Forelimb muscle (tissue), 1 donor: ENCODE measurements at regions not wholly inside any gene's neighbourhood (a gene's known extent, or its start where the extent isn't known, plus 50 kb on each side); places are given as distances from the start of the nearest gene placed in this dataset.
"Not testable (repeated sequence)": the region's sequence is repeated elsewhere in the genome, so short reads cannot be mapped to it uniquely, and the experiment has no call there.

Source experiments
- DNase-seq: peaks from one replicate; pipeline ENCODE4 v3.0.0-alpha.2; 2013; ENCODE audit warnings: low read depth

GRCh38 chr20:40278673-40279072 is 410.4 kb downstream of the MAFB start:
- DNase-seq = no peak

GRCh38 chr20:40276301-40276700 is 412.7 kb downstream of the MAFB start:
- no peak for DNase-seq

GRCh38 chr20:40275738-40276137 is 413.3 kb downstream of the MAFB start:
- DNase-seq = no peak

GRCh38 chr20:40274912-40275533 is 414.0 kb downstream of the MAFB start:
- no peak for DNase-seq

- DNase-seq = not testable (repeated sequence)
Measured at GRCh38 chr20:40269274-40269673, 419.8 kb downstream of the MAFB start.

GRCh38 chr20:40268321-40269075 is 420.5 kb downstream of the MAFB start:
- DNase-seq = no peak

- DNase-seq = no peak
Measured at GRCh38 chr20:40265825-40266533, 423.1 kb downstream of the MAFB start.

- DNase-seq = no peak
Measured at GRCh38 chr20:40262219-40262618, 426.8 kb downstream of the MAFB start.

- no peak for DNase-seq
Measured at GRCh38 chr20:40258931-40259330, 430.1 kb downstream of the MAFB start.

- DNase-seq = no peak
Measured at GRCh38 chr20:40257763-40258162, 431.3 kb downstream of the MAFB start.

- no peak for DNase-seq
Measured at GRCh38 chr20:40255365-40255764, 433.7 kb downstream of the MAFB start.

- DNase-seq = no peak
Measured at GRCh38 chr20:40254023-40254772, 434.8 kb downstream of the MAFB start.

GRCh38 chr20:40251284-40251932 is 437.6 kb downstream of the MAFB start:
- DNase-seq = no peak

GRCh38 chr20:40249805-40250204 is 439.2 kb downstream of the MAFB start:
- DNase-seq = no peak

- no peak for DNase-seq
Measured at GRCh38 chr20:40245829-40246228, 443.2 kb downstream of the MAFB start.

GRCh38 chr20:40244286-40244685 is 444.8 kb downstream of the MAFB start:
- no peak for DNase-seq

GRCh38 chr20:40241596-40242343 is 447.3 kb downstream of the MAFB start:
- no peak for DNase-seq

- DNase-seq = no peak
Measured at GRCh38 chr20:40238511-40238910, 450.5 kb downstream of the MAFB start.

- DNase-seq = no peak
Measured at GRCh38 chr20:40234593-40234992, 454.4 kb downstream of the MAFB start.

- peak; percentile 4 for DNase-seq
Measured at GRCh38 chr20:40233406-40233805, 455.6 kb downstream of the MAFB start.

- no peak for DNase-seq
Measured at GRCh38 chr20:40232756-40233155, 456.3 kb downstream of the MAFB start.
